Mucosa of descending colon (tissue), 3 donors: ENCODE measurements at regions not wholly inside any gene's neighbourhood (a gene's known extent, or its start where the extent isn't known, plus 50 kb on each side); places are given as distances from the start of the nearest gene placed in this dataset.

ENCODE experiments used
- ATAC-seq: fragments of 200-7000 bp; cut with Tn5 transposase; one replicate; pipeline ENCODE4 v1.9.1; 2020; ENCODE audit warnings: mild to moderate bottlenecking, moderate library complexity
- DNase-seq, 3 donors: peaks; one replicate each; pipeline ENCODE4 v3.0.0-alpha.2; 2020
- H3K36me3 ChIP-seq: fragments of 200-600 bp; one replicate; pipeline ENCODE4 v1.8.0; 2021; ENCODE audit warnings: low read depth, mild to moderate bottlenecking
- H3K4me1 ChIP-seq: fragments of 200-600 bp; one replicate; pipeline ENCODE4 v1.8.0; 2021; ENCODE audit warnings: low read depth, mild to moderate bottlenecking
- H3K4me3 ChIP-seq: fragments of 200-600 bp; one replicate; pipeline ENCODE4 v1.8.0; 2021; ENCODE audit warnings: mild to moderate bottlenecking
- H3K9me3 ChIP-seq: fragments of 200-600 bp; one replicate; pipeline ENCODE4 v1.8.0; 2021; ENCODE audit warnings: mild to moderate bottlenecking
- intact Hi-C, 2 donors: fragments of 100-400 bp; cut with DNase I in 1 of 2; cut with micrococcal nuclease in 1 of 2; formaldehyde crosslinking; loops; one replicate each; pipeline versions ENCODE4 v1.11.0 to v1.11.1; 2022; cut with DNase I, micrococcal nuclease
- TF ChIP-seq, protein P1 (sequence below): fragments of 200-600 bp; IDR thresholded peaks from one replicate; pipeline ENCODE4 v1.8.0; 2022; ENCODE audit warnings: antibody characterized with exemption, mild to moderate bottlenecking
- donor health status: DM: no; HTN: no; CAD: no; lungs with moderate emphysema.
- donor health status: DM: no; HTN: no; CAD: no.
- donor health status: DM: no; HTN: yes; CAD: no.

DNA sequence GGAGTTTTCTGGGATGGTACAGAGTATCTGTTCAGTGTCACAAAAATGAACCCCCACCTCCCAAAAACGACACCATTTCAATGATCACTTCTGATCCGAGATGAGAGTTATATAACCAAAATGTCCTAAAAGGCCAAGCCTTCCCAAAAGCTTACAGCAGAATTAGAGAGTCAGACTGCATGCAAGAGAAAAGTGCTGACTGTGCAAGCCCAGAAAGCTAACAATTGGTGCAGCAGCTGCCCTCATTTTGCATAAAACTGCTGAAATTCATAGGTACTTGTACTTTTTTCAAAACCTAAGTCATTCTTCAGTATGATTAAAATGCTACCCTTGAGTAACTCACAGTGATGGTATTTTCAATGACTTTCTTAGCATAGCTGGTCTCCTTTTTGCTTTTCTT, 819.6 kb upstream of the ARGLU1 start:
- DNase-seq (no peak), ATAC-seq (no peak)
- H3K36me3 ChIP-seq: no peaks in the 10 kb centered on the region
- H3K4me3 ChIP-seq: no peak overlapping the region
- intact Hi-C loops: no loop called here
- H3K4me1 ChIP-seq: no peaks in the 10 kb centered on the region
- H3K9me3 ChIP-seq: no peaks in the 10 kb centered on the region
- TF ChIP-seq, protein P1, sequence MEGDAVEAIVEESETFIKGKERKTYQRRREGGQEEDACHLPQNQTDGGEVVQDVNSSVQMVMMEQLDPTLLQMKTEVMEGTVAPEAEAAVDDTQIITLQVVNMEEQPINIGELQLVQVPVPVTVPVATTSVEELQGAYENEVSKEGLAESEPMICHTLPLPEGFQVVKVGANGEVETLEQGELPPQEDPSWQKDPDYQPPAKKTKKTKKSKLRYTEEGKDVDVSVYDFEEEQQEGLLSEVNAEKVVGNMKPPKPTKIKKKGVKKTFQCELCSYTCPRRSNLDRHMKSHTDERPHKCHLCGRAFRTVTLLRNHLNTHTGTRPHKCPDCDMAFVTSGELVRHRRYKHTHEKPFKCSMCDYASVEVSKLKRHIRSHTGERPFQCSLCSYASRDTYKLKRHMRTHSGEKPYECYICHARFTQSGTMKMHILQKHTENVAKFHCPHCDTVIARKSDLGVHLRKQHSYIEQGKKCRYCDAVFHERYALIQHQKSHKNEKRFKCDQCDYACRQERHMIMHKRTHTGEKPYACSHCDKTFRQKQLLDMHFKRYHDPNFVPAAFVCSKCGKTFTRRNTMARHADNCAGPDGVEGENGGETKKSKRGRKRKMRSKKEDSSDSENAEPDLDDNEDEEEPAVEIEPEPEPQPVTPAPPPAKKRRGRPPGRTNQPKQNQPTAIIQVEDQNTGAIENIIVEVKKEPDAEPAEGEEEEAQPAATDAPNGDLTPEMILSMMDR: no peak

DNA sequence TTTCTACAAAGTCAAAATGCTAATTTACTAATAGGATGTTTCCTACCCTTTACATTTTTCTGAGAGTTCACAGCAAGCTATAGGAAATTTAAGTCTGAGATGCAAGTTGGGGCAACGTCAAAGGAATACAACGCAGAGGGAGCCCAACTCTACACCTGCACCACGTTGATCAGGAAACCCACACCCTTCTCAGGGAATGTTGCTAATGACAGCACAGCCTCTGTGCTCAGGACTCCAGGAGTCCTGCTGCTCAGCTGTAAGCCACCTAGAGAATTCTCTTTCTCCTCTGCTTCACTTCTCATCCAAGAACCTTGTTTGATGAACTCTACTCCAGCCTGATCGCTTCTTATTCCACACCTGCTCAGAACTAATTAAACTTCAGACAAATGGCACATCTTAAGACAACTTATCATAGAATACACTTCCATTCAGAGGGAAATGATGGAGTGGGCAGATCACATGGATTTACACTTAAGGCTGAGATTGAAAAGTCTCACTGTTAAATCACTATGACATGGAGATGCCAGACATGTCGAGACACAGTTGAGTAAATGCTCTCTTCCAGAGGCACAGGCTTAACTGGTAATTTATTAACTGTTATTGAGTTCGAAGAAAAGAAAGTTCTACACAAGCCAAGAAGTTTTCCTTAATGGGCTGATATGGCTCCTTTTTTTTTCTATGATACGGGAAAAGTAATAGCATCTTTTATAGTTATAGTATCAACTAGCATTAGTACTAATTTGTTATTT, 811.6 kb upstream of the ARGLU1 start:
- H3K9me3 ChIP-seq: no peaks in the 10 kb centered on the region
- H3K4me1 ChIP-seq: no peaks in the 10 kb centered on the region
- TF ChIP-seq, protein P1: no peak
- intact Hi-C loops: no loop called here
- H3K4me3 ChIP-seq: no peak overlapping the region
- ATAC-seq (no peak), DNase-seq (no peak)
- H3K36me3 ChIP-seq: no peaks in the 10 kb centered on the region

DNA sequence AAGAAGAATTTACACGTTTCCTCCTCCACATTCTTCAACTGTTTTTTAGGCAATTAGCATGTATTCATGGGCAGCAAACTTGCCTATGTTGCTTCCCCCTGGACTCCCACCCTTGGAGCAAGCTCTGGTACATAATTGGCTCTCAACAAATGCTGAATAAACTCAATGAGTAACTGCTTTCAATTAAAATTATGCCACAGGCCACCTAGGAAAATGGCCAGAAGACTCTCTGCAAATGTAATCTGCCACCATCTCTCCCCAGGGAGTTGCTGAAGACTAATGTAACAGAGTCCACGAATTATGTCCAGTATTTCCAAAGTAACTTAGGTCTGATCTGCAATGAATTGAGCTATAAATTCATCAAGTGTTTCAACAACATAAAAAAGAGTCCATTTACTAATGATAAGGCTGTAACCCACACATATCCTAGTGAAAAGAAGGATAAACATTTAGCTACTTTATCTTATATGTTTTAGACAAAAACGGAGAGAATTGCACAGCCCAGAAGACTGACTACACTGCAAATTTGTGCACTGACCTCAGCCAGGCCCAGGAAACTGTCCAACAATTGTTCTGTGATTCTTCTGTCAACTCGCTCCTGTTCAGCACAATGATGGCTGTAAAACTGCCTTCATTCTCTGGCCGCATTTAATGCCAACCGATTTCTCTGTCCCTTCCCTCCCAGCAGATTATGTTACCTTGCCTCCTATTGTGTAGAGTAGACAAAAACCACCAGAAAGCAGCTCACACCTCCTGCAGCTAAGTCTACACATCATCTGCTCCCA, 808.6 kb upstream of the ARGLU1 start:
- TF ChIP-seq, protein P1: no peak
- no peak overlapping the region for H3K4me3 ChIP-seq
- intact Hi-C loops: no loop called here
- ATAC-seq (no peak), DNase-seq (no peak)
- H3K36me3 ChIP-seq: no peaks in the 10 kb centered on the region
- H3K4me1 ChIP-seq: no peaks in the 10 kb centered on the region
- H3K9me3 ChIP-seq: no peaks in the 10 kb centered on the region

DNA sequence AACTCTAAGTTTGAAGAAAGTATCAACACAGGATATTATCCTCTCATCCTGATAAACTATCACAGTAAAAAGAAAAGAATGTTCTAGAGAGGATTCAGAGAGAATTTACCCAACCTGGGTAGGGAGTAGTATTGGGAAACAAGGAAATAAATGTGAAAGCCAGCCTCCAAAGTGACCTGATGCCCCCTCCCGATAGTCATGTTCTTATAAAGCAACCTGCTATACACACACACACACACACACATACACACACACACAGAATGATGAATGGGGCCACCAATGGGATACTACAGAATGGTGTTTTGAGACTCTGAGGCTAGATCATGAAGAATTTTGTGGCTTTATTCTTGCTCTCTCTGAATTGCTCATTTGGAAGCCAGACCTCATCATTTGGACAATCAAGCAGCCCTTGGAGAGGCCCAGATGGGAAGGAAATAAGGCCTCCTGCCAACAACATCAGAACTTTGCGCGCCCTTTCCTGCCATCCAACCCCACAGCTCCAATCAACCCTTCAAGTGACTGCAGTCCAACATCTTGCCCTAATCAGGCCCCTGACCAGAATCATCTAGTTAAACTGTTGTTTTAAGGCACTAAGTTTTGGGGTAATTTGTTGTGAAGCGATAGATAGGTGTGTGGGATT, 807.9 kb upstream of the ARGLU1 start:
- no peak for DNase-seq
- Histone ChIP-seq H3K4me3 (no peak overlapping the region), H3K4me1 (no peaks in the 10 kb centered on the region), H3K36me3 (no peaks in the 10 kb centered on the region), H3K9me3 (no peaks in the 10 kb centered on the region)
- ATAC-seq: no peak
- TF ChIP-seq, protein P1: no peak
- intact Hi-C loops: no loop called here

DNA sequence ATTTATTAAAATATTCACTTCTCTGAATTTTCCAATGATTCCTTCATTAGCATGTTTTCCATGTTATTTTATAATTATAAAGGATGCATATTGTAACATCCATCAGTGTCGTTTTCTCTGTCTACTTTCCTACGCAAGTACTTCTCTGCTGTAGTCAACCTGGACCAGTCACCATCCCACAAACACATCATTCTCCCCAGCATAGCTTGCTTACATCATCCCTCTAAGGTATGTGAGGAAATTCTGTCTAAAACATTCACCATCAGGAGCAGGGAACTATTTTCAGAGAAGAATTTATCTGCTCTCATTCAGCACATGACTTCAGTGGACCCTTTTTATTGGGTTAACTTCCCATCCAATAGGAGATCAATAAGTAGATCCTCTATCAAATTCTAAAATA, 806.1 kb upstream of the ARGLU1 start:
- no peak for ATAC-seq
- no peaks in the 10 kb centered on the region for H3K4me1 ChIP-seq
- H3K36me3 ChIP-seq: no peaks in the 10 kb centered on the region
- TF ChIP-seq, protein P1: no peak
- no peaks in the 10 kb centered on the region for H3K9me3 ChIP-seq
- DNase-seq: no peak
- intact Hi-C loops: no loop called here
- H3K4me3 ChIP-seq: no peak overlapping the region
